Neural progenitor cell (in vitro differentiated cells): ENCODE measurements at regions not wholly inside any gene's neighbourhood (a gene's known extent, or its start where the extent isn't known, plus 50 kb on each side); places are given as distances from the start of the nearest gene placed in this dataset.

Experiments used
- DNase-seq: peaks from one replicate; pipeline ENCODE4 v3.0.0-alpha.2; 2016; ENCODE audit warnings: low spot score
- H2AFZ ChIP-seq: fragments of 200-600 bp; sonication (generic); replicated peaks from 2 replicates; pipeline ENCODE4 v1.6.1; 2016; ENCODE audit warnings: antibody characterized with exemption
- H3F3A ChIP-seq: fragments of 200-600 bp; sonication (generic); 2 replicates; pipeline ENCODE4 v1.6.1; 2016; ENCODE audit warnings: antibody characterized with exemption, low read depth
- H3K27ac ChIP-seq: fragments of 200-600 bp; sonication (generic); 2 replicates; pipeline ENCODE4 v1.5.1; 2016; ENCODE audit warnings: mild to moderate bottlenecking
- H3K27me3 ChIP-seq: fragments of 200-600 bp; sonication (generic); 2 replicates; pipeline ENCODE4 v1.6.1; 2016; ENCODE audit warnings: mild to moderate bottlenecking, moderate library complexity
- H3K36me3 ChIP-seq: fragments of 200-600 bp; sonication (generic); 2 replicates; pipeline ENCODE4 v1.5.1; 2016
- H3K4me1 ChIP-seq: fragments of 200-600 bp; sonication (generic); 2 replicates; pipeline ENCODE4 v1.6.1; 2016; ENCODE audit warnings: mixed run types
- H3K4me2 ChIP-seq: fragments of 200-600 bp; sonication (generic); 2 replicates; pipeline ENCODE4 v1.6.1; 2016
- H3K4me3 ChIP-seq: fragments of 200-600 bp; sonication (generic); 2 replicates; pipeline ENCODE4 v1.5.1; 2016
- H3K79me2 ChIP-seq: fragments of 200-600 bp; sonication (generic); 2 replicates; pipeline ENCODE4 v1.6.1; 2016; ENCODE audit warnings: low read depth
- H3K9ac ChIP-seq: fragments of 200-600 bp; sonication (generic); 2 replicates; pipeline ENCODE4 v1.6.1; 2016
- H3K9me3 ChIP-seq: fragments of 200-600 bp; sonication (generic); 2 replicates; pipeline ENCODE4 v1.5.1; 2016; ENCODE audit warnings: low read depth
- H4K20me1 ChIP-seq: fragments of 200-600 bp; sonication (generic); 2 replicates; pipeline ENCODE4 v1.6.1; 2016; ENCODE audit warnings: low read depth
- H3K27ac Mint-ChIP-seq: 3 replicates; pipeline ENCODE4 v1.8.0; 2021; ENCODE audit warnings: mixed read lengths
- H3K27me3 Mint-ChIP-seq: 2 replicates; pipeline ENCODE4 v1.8.0; 2022; ENCODE audit warnings: low read depth, mild to moderate bottlenecking, inconsistent platforms, moderate library complexity, mixed read lengths; ENCODE audit not compliant: insufficient read depth
- H3K36me3 Mint-ChIP-seq: 3 replicates; pipeline ENCODE4 v1.8.0; 2021; ENCODE audit warnings: mixed read lengths
- H3K4me1 Mint-ChIP-seq: 3 replicates; pipeline ENCODE4 v1.8.0; 2021; ENCODE audit warnings: mixed read lengths
- H3K4me3 Mint-ChIP-seq: 3 replicates; pipeline ENCODE4 v1.8.0; 2021; ENCODE audit warnings: mild to moderate bottlenecking, moderate library complexity, mixed read lengths
- H3K9me3 Mint-ChIP-seq: 3 replicates; pipeline ENCODE4 v1.8.0; 2020; ENCODE audit warnings: mixed read lengths
- CTCF ChIP-seq: fragments of 200-600 bp; sonication (generic); IDR thresholded peaks from 2 replicates; pipeline ENCODE4 v1.5.1; 2017; ENCODE audit warnings: antibody characterized with exemption, mild to moderate bottlenecking
- EZH2 ChIP-seq: fragments of 200-600 bp; sonication (generic); IDR thresholded peaks from 2 replicates; pipeline ENCODE4 v1.6.1; 2017; ENCODE audit warnings: antibody characterized with exemption, mild to moderate bottlenecking, moderate library complexity
- EZH2phosphoT487 ChIP-seq: fragments of 200-600 bp; sonication (generic); IDR thresholded peaks from 2 replicates; pipeline ENCODE4 v1.6.1; 2017; ENCODE audit warnings: antibody characterized with exemption

GRCh38 chr14:75365116-75365515 lies 62.7 kb upstream of the JDP2 start:
- Histone ChIP-seq H3K4me1 (no peaks in the 10 kb centered on the region), H3K79me2 (no peaks in the 10 kb centered on the region), H3F3A (no peaks in the 10 kb centered on the region), H3K27me3 (no peaks in the 10 kb centered on the region), H4K20me1 (no peaks in the 10 kb centered on the region), H3K36me3 (no peaks in the 10 kb centered on the region), H3K9me3 (no peaks in the 10 kb centered on the region), H3K4me3 (no peak overlapping the region), H2AFZ (no peak overlapping the region), H3K9ac (no peak overlapping the region), H3K27ac (no peak overlapping the region), H3K4me2 (no peak overlapping the region)
- H3K4me3 Mint-ChIP-seq: no peak overlapping the region
- no peak for DNase-seq
- H3K27me3 Mint-ChIP-seq: no peaks in the 10 kb centered on the region
- H3K27ac Mint-ChIP-seq: no peak overlapping the region
- TF ChIP-seq EZH2phosphoT487: no peak
- no peak for TF ChIP-seq EZH2
- no peak for TF ChIP-seq CTCF
- H3K4me1 Mint-ChIP-seq: no peaks in the 10 kb centered on the region
- peaks cover 3% of the 10 kb centered on the region for H3K9me3 Mint-ChIP-seq
- no peaks in the 10 kb centered on the region for H3K36me3 Mint-ChIP-seq

- Histone ChIP-seq H3K36me3 (no peaks in the 10 kb centered on the region), H3K4me1 (no peaks in the 10 kb centered on the region), H2AFZ (no peak overlapping the region), H3K9me3 (no peaks in the 10 kb centered on the region), H3K27me3 (no peaks in the 10 kb centered on the region), H4K20me1 (no peaks in the 10 kb centered on the region), H3K27ac (no peak overlapping the region), H3K79me2 (no peaks in the 10 kb centered on the region), H3K9ac (no peak overlapping the region), H3K4me2 (no peak overlapping the region), H3F3A (no peaks in the 10 kb centered on the region), H3K4me3 (no peak overlapping the region)
- H3K4me3 Mint-ChIP-seq: no peak overlapping the region
- no peaks in the 10 kb centered on the region for H3K4me1 Mint-ChIP-seq
- H3K36me3 Mint-ChIP-seq: no peaks in the 10 kb centered on the region
- no peaks in the 10 kb centered on the region for H3K27me3 Mint-ChIP-seq
- H3K27ac Mint-ChIP-seq: no peak overlapping the region
- peaks cover 3% of the 10 kb centered on the region for H3K9me3 Mint-ChIP-seq
- DNase-seq: no peak
- no peak for TF ChIP-seq CTCF
- no peak for TF ChIP-seq EZH2phosphoT487
- TF ChIP-seq EZH2: no peak
Observed at GRCh38 chr14:75366963-75367362, 60.9 kb upstream of the JDP2 start.

GRCh38 chr14:75368333-75368732 lies 59.5 kb upstream of the JDP2 start:
- no peaks in the 10 kb centered on the region for H3K27me3 Mint-ChIP-seq
- H3K27ac ChIP-seq: no peak overlapping the region

More at GRCh38 chr14:75368333-75368732, 59.5 kb upstream of the JDP2 start:
- Histone ChIP-seq H3K4me2 (no peak overlapping the region), H3K4me1 (no peaks in the 10 kb centered on the region), H3K27me3 (no peaks in the 10 kb centered on the region), H3K36me3 (no peaks in the 10 kb centered on the region), H3F3A (no peaks in the 10 kb centered on the region), H3K4me3 (no peak overlapping the region), H3K79me2 (no peaks in the 10 kb centered on the region), H3K9ac (no peak overlapping the region), H2AFZ (no peak overlapping the region), H3K9me3 (no peaks in the 10 kb centered on the region), H4K20me1 (no peaks in the 10 kb centered on the region)
- DNase-seq: no peak
- H3K4me1 Mint-ChIP-seq: no peaks in the 10 kb centered on the region
- H3K36me3 Mint-ChIP-seq: no peaks in the 10 kb centered on the region
- H3K4me3 Mint-ChIP-seq: no peak overlapping the region
- TF ChIP-seq EZH2: no peak
- TF ChIP-seq EZH2phosphoT487: no peak
- TF ChIP-seq CTCF: no peak
- H3K27ac Mint-ChIP-seq: no peak overlapping the region
- H3K9me3 Mint-ChIP-seq: peaks cover 3% of the 10 kb centered on the region
